MM.1S (cell line): ENCODE measurements at regions not wholly inside any gene's neighbourhood (a gene's known extent, or its start where the extent isn't known, plus 50 kb on each side); places are given as distances from the start of the nearest gene placed in this dataset.

Experiments used
- DNase-seq: peaks from one replicate; pipeline ENCODE4 v3.0.0-alpha.2; 2015
- H2AFZ ChIP-seq: fragments of 300-600 bp; sonication (generic); 2 replicates; pipeline ENCODE4 v1.6.0; 2016; ENCODE audit warnings: antibody characterized with exemption, low read length
- H3F3A ChIP-seq: fragments of 300-600 bp; sonication (generic); 2 replicates; pipeline ENCODE4 v1.6.1; 2016; ENCODE audit warnings: mild to moderate bottlenecking, antibody characterized with exemption, low read length, moderate library complexity, mixed read lengths; ENCODE audit not compliant: insufficient read depth
- H3K27ac ChIP-seq: fragments of 300-600 bp; sonication (generic); 2 replicates; pipeline ENCODE4 v1.5.1; 2016; ENCODE audit warnings: mild to moderate bottlenecking, low read length
- H3K27me3 ChIP-seq: fragments of 300-600 bp; sonication (generic); replicated peaks from 2 replicates; pipeline ENCODE4 v1.6.0; 2016; ENCODE audit warnings: low read length; ENCODE audit not compliant: insufficient read depth
- H3K36me3 ChIP-seq: fragments of 300-600 bp; sonication (generic); replicated peaks from 2 replicates; pipeline ENCODE4 v1.6.1; 2016; ENCODE audit warnings: mild to moderate bottlenecking, low read length, mixed read lengths; ENCODE audit not compliant: insufficient read depth
- H3K4me1 ChIP-seq: fragments of 300-600 bp; sonication (generic); 2 replicates; pipeline ENCODE4 v1.6.1; 2016; ENCODE audit warnings: low read length, mixed read lengths
- H3K4me2 ChIP-seq: fragments of 300-600 bp; sonication (generic); 2 replicates; pipeline ENCODE4 v1.6.0; 2016; ENCODE audit warnings: low read depth, low read length
- H3K4me3 ChIP-seq: fragments of 300-600 bp; sonication (generic); 2 replicates; pipeline ENCODE4 v1.5.1; 2016; ENCODE audit warnings: low read length, mixed read lengths
- H3K79me2 ChIP-seq: fragments of 300-600 bp; sonication (generic); 2 replicates; pipeline ENCODE4 v1.6.1; 2016; ENCODE audit warnings: mixed run types, low read length, mixed read lengths
- H3K9ac ChIP-seq: fragments of 300-600 bp; sonication (generic); 2 replicates; pipeline ENCODE4 v1.6.1; 2016; ENCODE audit warnings: low read length, mixed read lengths
- H3K9me2 ChIP-seq: fragments of 300-600 bp; sonication (generic); replicated peaks from 2 replicates; pipeline ENCODE4 v1.6.1; 2016; ENCODE audit warnings: mild to moderate bottlenecking, low read length, mixed read lengths; ENCODE audit not compliant: insufficient read depth
- H3K9me3 ChIP-seq: fragments of 300-600 bp; sonication (generic); replicated peaks from 2 replicates; pipeline ENCODE4 v1.6.1; 2016; ENCODE audit warnings: mild to moderate bottlenecking, low read length, mixed read lengths; ENCODE audit not compliant: insufficient read depth
- H4K20me1 ChIP-seq: fragments of 300-600 bp; sonication (generic); 2 replicates; pipeline ENCODE4 v1.6.1; 2016; ENCODE audit warnings: mild to moderate bottlenecking, low read length, moderate library complexity, mixed read lengths; ENCODE audit not compliant: insufficient read depth
- CTCF ChIP-seq: fragments of 300-600 bp; sonication (generic); IDR thresholded peaks from 2 replicates; pipeline ENCODE4 v1.5.1; 2016; ENCODE audit warnings: antibody characterized with exemption, low read length, mixed read lengths
- EZH2 ChIP-seq: fragments of 300-600 bp; sonication (generic); optimal IDR thresholded peaks from 2 replicates; pipeline ENCODE3; 2017; ENCODE audit warnings: low read depth, mild to moderate bottlenecking, antibody characterized with exemption, low read length, mixed read lengths
- EZH2phosphoT487 ChIP-seq: fragments of 300-600 bp; sonication (generic); IDR thresholded peaks from 2 replicates; pipeline ENCODE4 v1.6.1; 2018; ENCODE audit warnings: antibody characterized with exemption, low read length

- Histone ChIP-seq H3K9ac (no peak overlapping the region), H3K4me2 (no peak overlapping the region), H3K79me2 (no peaks in the 10 kb centered on the region), H4K20me1 (no peaks in the 10 kb centered on the region), H3K4me1 (no peaks in the 10 kb centered on the region), H3K9me2 (no peaks in the 10 kb centered on the region), H3K4me3 (no peak overlapping the region), H3K9me3 (no peaks in the 10 kb centered on the region), H2AFZ (no peak overlapping the region), H3F3A (no peaks in the 10 kb centered on the region), H3K36me3 (no peaks in the 10 kb centered on the region), H3K27me3 (no peaks in the 10 kb centered on the region), H3K27ac (no peak overlapping the region)
- no peak for DNase-seq
- no peak for TF ChIP-seq EZH2phosphoT487
- no peak for TF ChIP-seq EZH2
- TF ChIP-seq CTCF, result no peak
These were observed 263.2 kb upstream of the NFIA start for GRCh38 chr1:60818969-60819701.

GRCh38 chr1:60813071-60813470 is 269.3 kb upstream of the NFIA start:
- Histone ChIP-seq H3K9me2 (no peaks in the 10 kb centered on the region), H3K27me3 (no peaks in the 10 kb centered on the region), H3K4me3 (no peak overlapping the region), H3K9ac (no peak overlapping the region), H3K79me2 (no peaks in the 10 kb centered on the region), H3K36me3 (no peaks in the 10 kb centered on the region), H3K9me3 (no peaks in the 10 kb centered on the region), H3K27ac (no peak overlapping the region), H4K20me1 (no peaks in the 10 kb centered on the region), H3K4me2 (no peak overlapping the region), H3F3A (no peaks in the 10 kb centered on the region), H2AFZ (no peak overlapping the region), H3K4me1 (no peaks in the 10 kb centered on the region)
- no peak for DNase-seq
- TF ChIP-seq CTCF, result no peak
- no peak for TF ChIP-seq EZH2phosphoT487
- no peak for TF ChIP-seq EZH2

GRCh38 chr1:60809204-60809980 is 273.0 kb upstream of the NFIA start:
- Histone ChIP-seq H3F3A (no peaks in the 10 kb centered on the region), H2AFZ (no peak overlapping the region), H3K27me3 (no peaks in the 10 kb centered on the region), H3K79me2 (no peaks in the 10 kb centered on the region), H3K9ac (no peak overlapping the region), H3K9me3 (no peaks in the 10 kb centered on the region), H3K27ac (no peak overlapping the region), H3K9me2 (no peaks in the 10 kb centered on the region), H3K4me3 (no peak overlapping the region), H3K36me3 (no peaks in the 10 kb centered on the region), H4K20me1 (no peaks in the 10 kb centered on the region), H3K4me2 (no peak overlapping the region), H3K4me1 (no peaks in the 10 kb centered on the region)
- TF ChIP-seq CTCF, result no peak
- no peak for TF ChIP-seq EZH2phosphoT487
- TF ChIP-seq EZH2, result no peak
- no peak for DNase-seq
